ENCODE measurements at regions not wholly inside any gene's neighbourhood (a gene's known extent, or its start where the extent isn't known, plus 50 kb on each side); places are given as distances from the start of the nearest gene placed in this dataset.

DNA sequence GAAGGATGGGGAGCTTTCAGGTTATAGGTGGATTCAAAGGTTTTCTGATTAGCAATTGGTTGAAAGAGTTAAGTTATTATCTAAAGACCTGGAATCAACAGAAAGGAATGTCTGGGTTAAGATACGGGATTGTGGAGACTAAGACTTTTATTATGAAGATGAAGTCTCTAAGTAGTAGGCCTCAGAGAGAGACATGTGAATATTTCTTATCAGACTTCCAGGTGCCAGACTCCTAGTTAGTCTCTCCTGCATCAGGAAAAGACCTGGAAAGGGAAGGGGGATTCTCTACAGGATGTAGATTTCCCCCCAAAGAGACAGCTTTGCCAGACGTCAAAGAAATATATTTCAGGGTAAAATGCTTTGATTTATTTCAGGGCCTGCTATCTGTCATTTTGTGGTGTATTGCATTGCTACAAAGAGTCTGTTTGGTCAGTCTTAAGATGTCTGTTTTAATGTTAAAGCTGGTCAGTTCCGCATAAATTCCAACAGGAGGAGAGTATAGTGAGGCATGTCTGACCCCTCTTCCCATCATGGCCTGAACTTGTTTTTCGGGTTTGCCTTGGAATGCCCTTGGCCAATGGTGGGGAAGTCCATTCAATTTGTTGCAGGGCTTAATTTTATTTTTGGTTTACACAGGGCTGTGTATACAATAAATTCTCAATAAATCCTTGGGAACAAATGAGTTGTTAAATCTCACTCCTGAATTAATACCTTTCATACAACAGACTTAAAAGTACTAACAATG lies 103.4 kb upstream of the RALGAPA2 start:
- Histone ChIP-seq H3K4me3 (ENCODE audit: low read length in 2 of 2) (no peak overlapping the region), H3K27me3 (ENCODE audit: control insufficient read depth in 1 of 2, insufficient read depth in 2 of 2, low read length in 1 of 2) (peaks cover 0 to 2% of the 10 kb centered on the region in 2 donors), H3K27ac (ENCODE audit: low read depth in 1 of 2, low read length in 2 of 2) (no peak overlapping the region), H3K9me3 (ENCODE audit: control insufficient read depth, low read length) (no peaks in the 10 kb centered on the region), H3K4me1 (ENCODE audit: control insufficient read depth in 1 of 2, insufficient read depth in 2 of 2, low read length in 2 of 2) (no peaks in the 10 kb centered on the region), H3K36me3 (ENCODE audit: control insufficient read depth in 1 of 2, insufficient read depth in 2 of 2, low read length in 1 of 2) (no peaks in the 10 kb centered on the region)
- ATAC-seq (ENCODE audit: low FRiP score) (no peak), DNase-seq (no peak)
- intact Hi-C loops (cut with DNase I): no loop called here
- 77% methylated on average over 4 of the region's 4 CpGs for WGBS, 2 donors

DNA sequence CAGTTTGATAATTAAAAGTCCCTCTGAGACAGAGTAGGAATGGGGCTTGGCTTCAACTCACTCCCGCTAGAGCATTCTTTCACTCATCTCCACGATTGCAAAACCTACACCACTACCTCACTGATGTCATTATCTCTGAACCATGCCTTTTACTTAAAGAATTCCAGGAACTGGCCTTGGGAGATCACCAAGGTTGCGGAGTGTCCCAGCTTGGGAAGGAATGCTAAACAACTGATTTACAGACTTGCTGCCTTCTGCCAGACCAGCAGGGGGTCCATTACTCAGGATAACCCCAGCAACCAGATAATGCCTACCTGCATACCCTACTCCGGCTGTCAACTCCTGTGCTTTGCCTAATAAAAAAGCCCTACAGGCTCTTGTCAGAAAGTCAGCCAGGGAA lies 102.2 kb upstream of the RALGAPA2 start:
- intact Hi-C loops (cut with DNase I): no loop called here
- no peak for ATAC-seq (ENCODE audit: low FRiP score)
- H3K9me3 ChIP-seq (ENCODE audit: control insufficient read depth, low read length): no peaks in the 10 kb centered on the region
- H3K36me3 ChIP-seq (ENCODE audit: control insufficient read depth in 1 of 2, insufficient read depth in 2 of 2, low read length in 1 of 2): no peaks in the 10 kb centered on the region
- 76 to 78% methylated on average over 4 of the region's 4 CpGs for WGBS, 2 donors
- H3K27me3 ChIP-seq (ENCODE audit: control insufficient read depth in 1 of 2, insufficient read depth in 2 of 2, low read length in 1 of 2): peaks cover 0 to 2% of the 10 kb centered on the region in 2 donors
- DNase-seq: no peak
- H3K4me1 ChIP-seq (ENCODE audit: control insufficient read depth in 1 of 2, insufficient read depth in 2 of 2, low read length in 2 of 2): no peaks in the 10 kb centered on the region
- no peak overlapping the region for H3K4me3 ChIP-seq (ENCODE audit: low read length in 2 of 2)
- no peak overlapping the region for H3K27ac ChIP-seq (ENCODE audit: low read depth in 1 of 2, low read length in 2 of 2)

DNA sequence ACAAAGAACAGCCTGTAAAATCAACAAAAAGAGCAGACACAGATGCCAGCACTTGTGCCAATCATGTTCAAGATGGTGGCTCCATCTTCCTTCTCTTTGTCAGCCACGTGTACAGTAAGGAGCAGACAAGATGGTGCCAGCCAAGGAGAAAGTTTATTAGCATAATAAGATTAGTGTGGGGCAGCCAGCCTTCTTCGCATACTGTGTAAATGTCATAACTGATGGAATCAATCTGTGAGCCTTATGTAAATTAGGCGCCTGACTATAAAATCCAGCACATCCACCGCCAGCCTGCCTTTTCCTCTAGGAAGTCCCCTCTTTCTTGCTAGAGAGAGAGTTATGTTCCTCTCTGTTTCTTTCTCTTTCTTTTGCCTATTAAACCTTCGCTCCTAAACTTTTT lies 99.7 kb upstream of the RALGAPA2 start:
- H3K4me3 ChIP-seq (ENCODE audit: low read length in 2 of 2): no peak overlapping the region
- no peaks in the 10 kb centered on the region for H3K9me3 ChIP-seq (ENCODE audit: control insufficient read depth, low read length)
- H3K27ac ChIP-seq (ENCODE audit: low read depth in 1 of 2, low read length in 2 of 2): no peak overlapping the region
- no peak for ATAC-seq (ENCODE audit: low FRiP score)
- H3K27me3 ChIP-seq (ENCODE audit: control insufficient read depth in 1 of 2, insufficient read depth in 2 of 2, low read length in 1 of 2): peaks cover 0 to 2% of the 10 kb centered on the region in 2 donors
- 78 to 83% methylated on average over 5 of the region's 5 CpGs for WGBS, 2 donors
- no peaks in the 10 kb centered on the region for H3K4me1 ChIP-seq (ENCODE audit: control insufficient read depth in 1 of 2, insufficient read depth in 2 of 2, low read length in 2 of 2)
- H3K36me3 ChIP-seq (ENCODE audit: control insufficient read depth in 1 of 2, insufficient read depth in 2 of 2, low read length in 1 of 2): no peaks in the 10 kb centered on the region
- DNase-seq: no peak
- intact Hi-C loops (cut with DNase I): no loop called here

DNA sequence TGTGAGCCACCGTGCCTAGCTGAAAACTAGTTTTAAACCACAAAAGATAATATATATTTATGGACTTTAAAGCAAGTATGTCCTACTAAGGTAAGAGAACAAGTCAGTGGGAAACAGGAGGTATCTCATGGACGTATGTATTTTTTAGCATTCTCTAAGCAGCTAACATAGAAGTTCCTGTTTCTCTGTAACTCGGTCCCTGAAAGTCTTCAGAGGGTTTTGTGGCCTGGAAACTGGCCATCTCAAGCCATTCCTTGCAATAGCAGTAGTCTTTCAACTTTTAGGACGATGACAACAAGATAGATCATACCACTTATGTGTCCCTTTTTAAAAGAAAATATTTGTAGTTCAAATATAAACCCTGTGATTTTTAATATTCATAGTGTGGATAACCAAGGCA lies 95.6 kb upstream of the RALGAPA2 start:
- Histone ChIP-seq H3K36me3 (ENCODE audit: control insufficient read depth in 1 of 2, insufficient read depth in 2 of 2, low read length in 1 of 2) (no peaks in the 10 kb centered on the region), H3K27me3 (ENCODE audit: control insufficient read depth in 1 of 2, insufficient read depth in 2 of 2, low read length in 1 of 2) (peaks cover 0 to 2% of the 10 kb centered on the region in 2 donors), H3K27ac (ENCODE audit: low read depth in 1 of 2, low read length in 2 of 2) (no peak overlapping the region), H3K4me1 (ENCODE audit: control insufficient read depth in 1 of 2, insufficient read depth in 2 of 2, low read length in 2 of 2) (no peaks in the 10 kb centered on the region), H3K4me3 (ENCODE audit: low read length in 2 of 2) (no peak overlapping the region), H3K9me3 (ENCODE audit: control insufficient read depth, low read length) (peaks cover 1% of the 10 kb centered on the region)
- WGBS, 2 donors: 41 to 51% methylated on average over 4 of the region's 4 CpGs
- ATAC-seq (ENCODE audit: low FRiP score) (no peak), DNase-seq (no peak)
- intact Hi-C loops (cut with DNase I): no loop called here

DNA sequence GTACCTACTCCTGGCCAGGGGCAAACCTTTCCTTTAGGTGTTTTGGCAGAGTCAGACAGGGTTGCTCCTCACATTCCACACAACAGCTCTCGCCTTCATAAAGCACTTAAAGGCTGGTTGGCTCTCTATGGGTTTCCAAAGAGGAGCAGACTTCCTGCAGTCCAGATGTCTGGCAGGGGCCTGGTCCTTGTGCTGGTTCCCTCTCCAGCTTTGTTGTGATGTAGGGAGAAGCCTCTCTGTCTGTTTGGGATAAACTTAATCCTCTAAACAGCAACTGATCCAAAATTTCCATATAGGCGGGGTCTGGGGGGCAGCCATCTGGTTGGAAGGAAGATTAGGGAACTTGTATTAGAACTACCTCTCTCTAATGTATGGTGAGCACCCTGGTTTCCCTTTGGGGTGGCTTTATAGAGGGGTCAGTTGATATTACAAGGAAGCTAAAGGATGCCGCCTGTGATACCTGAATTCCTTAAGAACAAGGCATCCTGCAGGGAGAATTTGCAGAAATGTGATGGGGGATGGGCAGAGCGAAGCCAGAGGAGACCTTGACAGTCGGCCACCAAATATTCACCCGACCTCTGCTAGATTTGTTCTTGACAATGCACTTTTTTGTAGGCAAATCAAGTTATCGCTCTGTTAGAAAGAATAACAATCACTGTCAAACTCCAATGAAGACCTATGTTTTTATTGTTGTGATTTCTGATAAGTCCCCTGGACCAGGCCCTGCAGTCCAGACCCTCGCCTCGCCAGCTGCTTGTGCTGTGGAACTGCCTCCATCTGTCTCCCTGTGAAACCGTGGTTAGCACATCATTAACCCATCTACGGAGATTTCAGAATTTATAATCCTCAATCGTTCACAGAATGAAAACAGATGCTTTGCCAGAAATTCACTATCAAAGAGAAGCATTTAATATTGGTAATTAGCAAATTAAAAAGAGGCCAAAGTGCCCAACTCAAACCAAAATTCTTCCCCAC lies 94.0 kb upstream of the RALGAPA2 start:
- no peaks in the 10 kb centered on the region for H3K27me3 ChIP-seq (ENCODE audit: control insufficient read depth in 1 of 2, insufficient read depth in 2 of 2, low read length in 1 of 2)
- H3K9me3 ChIP-seq (ENCODE audit: control insufficient read depth, low read length): peaks cover 1% of the 10 kb centered on the region
- ATAC-seq (ENCODE audit: low FRiP score) (no peak), DNase-seq (no peak)
- no peaks in the 10 kb centered on the region for H3K36me3 ChIP-seq (ENCODE audit: control insufficient read depth in 1 of 2, insufficient read depth in 2 of 2, low read length in 1 of 2)
- no peak overlapping the region for H3K27ac ChIP-seq (ENCODE audit: low read depth in 1 of 2, low read length in 2 of 2)
- H3K4me3 ChIP-seq (ENCODE audit: low read length in 2 of 2): no peak overlapping the region
- 66% methylated on average over 12 of the region's 12 CpGs for WGBS, 2 donors
- no peaks in the 10 kb centered on the region for H3K4me1 ChIP-seq (ENCODE audit: control insufficient read depth in 1 of 2, insufficient read depth in 2 of 2, low read length in 2 of 2)
- intact Hi-C loops (cut with DNase I): no loop called here

DNA sequence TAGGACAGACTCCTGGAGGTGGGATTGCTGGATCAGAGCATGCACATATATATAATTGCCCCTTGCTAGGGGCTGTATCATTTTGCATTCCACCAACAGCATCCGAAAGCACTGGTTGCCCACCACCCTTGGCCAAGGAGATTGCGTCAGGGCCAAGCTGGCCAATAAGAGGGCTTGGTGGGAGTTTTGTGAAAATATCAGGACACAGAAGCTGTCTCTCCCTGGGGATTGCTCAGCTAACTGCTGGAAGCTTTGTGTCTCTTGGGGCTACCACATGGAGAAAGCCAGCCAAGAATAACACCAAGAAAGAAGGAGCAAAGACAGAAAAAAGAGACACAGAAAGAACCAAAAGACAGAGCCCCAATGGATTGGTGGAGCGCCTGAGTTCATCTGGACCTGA lies 90.6 kb upstream of the RALGAPA2 start:
- no peaks in the 10 kb centered on the region for H3K4me1 ChIP-seq (ENCODE audit: control insufficient read depth in 1 of 2, insufficient read depth in 2 of 2, low read length in 2 of 2)
- H3K36me3 ChIP-seq (ENCODE audit: control insufficient read depth in 1 of 2, insufficient read depth in 2 of 2, low read length in 1 of 2): no peaks in the 10 kb centered on the region
- no peak overlapping the region for H3K27ac ChIP-seq (ENCODE audit: low read depth in 1 of 2, low read length in 2 of 2)
- peaks cover 1% of the 10 kb centered on the region for H3K9me3 ChIP-seq (ENCODE audit: control insufficient read depth, low read length)
- intact Hi-C loops (cut with DNase I): no loop called here
- H3K4me3 ChIP-seq (ENCODE audit: low read length in 2 of 2): no peak overlapping the region
- no peaks in the 10 kb centered on the region for H3K27me3 ChIP-seq (ENCODE audit: control insufficient read depth in 1 of 2, insufficient read depth in 2 of 2, low read length in 1 of 2)
- ATAC-seq (ENCODE audit: low FRiP score): no peak
- no peak for DNase-seq
- 56 to 71% methylated on average over 3 of the region's 3 CpGs for WGBS, 2 donors

DNA sequence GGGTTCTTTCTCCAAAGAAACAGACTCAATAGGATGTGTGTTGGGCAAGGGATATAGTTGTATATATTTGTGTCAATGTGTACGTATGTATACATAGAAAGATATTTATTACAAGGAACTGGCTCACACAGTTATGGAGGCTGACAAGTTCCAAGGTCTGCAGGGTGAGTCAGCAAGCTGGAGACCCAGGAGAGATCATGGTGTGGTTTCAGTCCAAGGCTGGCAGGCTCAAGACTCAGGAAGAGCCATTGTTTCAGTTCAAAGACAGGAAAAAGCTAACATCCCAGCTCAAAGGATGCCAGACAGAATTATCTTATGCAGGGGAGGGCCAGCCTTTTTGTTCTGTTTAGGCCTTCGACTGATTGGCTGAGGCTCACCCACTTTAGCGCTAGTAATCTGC lies 89.9 kb upstream of the RALGAPA2 start:
- intact Hi-C loops (cut with DNase I): no loop called here
- H3K36me3 ChIP-seq (ENCODE audit: control insufficient read depth in 1 of 2, insufficient read depth in 2 of 2, low read length in 1 of 2): no peaks in the 10 kb centered on the region
- no peaks in the 10 kb centered on the region for H3K4me1 ChIP-seq (ENCODE audit: control insufficient read depth in 1 of 2, insufficient read depth in 2 of 2, low read length in 2 of 2)
- peaks cover 1% of the 10 kb centered on the region for H3K9me3 ChIP-seq (ENCODE audit: control insufficient read depth, low read length)
- DNase-seq (no peak), ATAC-seq (ENCODE audit: low FRiP score) (peak; percentile 40)
- no peak overlapping the region for H3K27ac ChIP-seq (ENCODE audit: low read depth in 1 of 2, low read length in 2 of 2)
- 91 to 92% methylated on average over 3 of the region's 3 CpGs for WGBS, 2 donors
- no peaks in the 10 kb centered on the region for H3K27me3 ChIP-seq (ENCODE audit: control insufficient read depth in 1 of 2, insufficient read depth in 2 of 2, low read length in 1 of 2)
- no peak overlapping the region for H3K4me3 ChIP-seq (ENCODE audit: low read length in 2 of 2)

DNA sequence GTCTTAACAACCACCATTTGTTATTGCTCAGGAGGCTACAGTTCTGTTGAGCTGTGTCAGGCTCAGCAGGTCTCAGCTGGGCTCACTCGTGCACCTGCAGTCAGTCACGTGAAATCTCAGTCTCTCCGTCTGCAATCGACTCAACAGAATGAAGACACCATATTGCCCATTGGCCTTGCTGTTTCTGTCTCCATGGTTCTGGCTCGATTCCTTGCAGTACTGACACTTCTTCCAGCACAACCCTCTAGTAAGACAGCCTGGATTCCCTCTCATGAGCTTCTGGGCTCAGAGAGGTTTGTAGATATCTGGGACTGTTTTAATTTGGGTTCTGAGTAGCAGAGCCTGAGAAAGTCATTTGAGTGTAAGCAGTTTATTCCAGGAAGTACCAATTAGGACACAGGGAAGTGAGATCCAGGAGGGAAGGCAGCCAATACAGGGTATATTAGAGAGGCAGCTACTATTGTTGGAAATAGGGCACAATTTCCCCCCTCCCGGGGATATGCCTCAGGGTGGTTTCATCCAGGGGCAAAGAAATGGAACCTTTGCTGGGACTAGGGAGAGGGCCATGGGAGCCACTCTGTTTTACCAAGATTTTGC lies 87.4 kb upstream of the RALGAPA2 start:
- H3K4me3 ChIP-seq (ENCODE audit: low read length in 2 of 2): no peak overlapping the region

More for the DNA sequence above, 87.4 kb upstream of the RALGAPA2 start:
- no peak for ATAC-seq (ENCODE audit: low FRiP score)
- intact Hi-C loops (cut with DNase I): no loop called here
- 85 to 89% methylated on average over 6 of the region's 6 CpGs for WGBS, 2 donors
- no peaks in the 10 kb centered on the region for H3K27me3 ChIP-seq (ENCODE audit: control insufficient read depth in 1 of 2, insufficient read depth in 2 of 2, low read length in 1 of 2)
- peaks cover under 1% of the 10 kb centered on the region for H3K9me3 ChIP-seq (ENCODE audit: control insufficient read depth, low read length)
- H3K27ac ChIP-seq (ENCODE audit: low read depth in 1 of 2, low read length in 2 of 2): no peak overlapping the region
- no peaks in the 10 kb centered on the region for H3K36me3 ChIP-seq (ENCODE audit: control insufficient read depth in 1 of 2, insufficient read depth in 2 of 2, low read length in 1 of 2)
- no peak for DNase-seq
- H3K4me1 ChIP-seq (ENCODE audit: control insufficient read depth in 1 of 2, insufficient read depth in 2 of 2, low read length in 2 of 2): no peaks in the 10 kb centered on the region
